Right ventricle myocardium superior (tissue), 1 donor: ENCODE measurements at regions not wholly inside any gene's neighbourhood (a gene's known extent, or its start where the extent isn't known, plus 50 kb on each side); places are given as distances from the start of the nearest gene placed in this dataset.

Source experiments
- ATAC-seq: fragments of 200-7000 bp; cut with Tn5 transposase; one replicate; pipeline ENCODE4 v1.9.1; 2020; ENCODE audit warnings: mild to moderate bottlenecking; ENCODE audit not compliant: poor library complexity
- DNase-seq: peaks from one replicate; pipeline ENCODE4 v3.0.0-alpha.2; 2020
- intact Hi-C: fragments of 100-400 bp; cut with DNase I; formaldehyde crosslinking; loops from one replicate; pipeline ENCODE4 v1.11.2; 2022
- donor health status: DM: no; HTN: yes; CAD: no; lungs with severe emphysema.

- ATAC-seq (no peak), DNase-seq (no peak)
- intact Hi-C loops: no loop called here
Measured at GRCh38 chr6:165972139-165972802, 195.4 kb downstream of the TBXT start.

DNA sequence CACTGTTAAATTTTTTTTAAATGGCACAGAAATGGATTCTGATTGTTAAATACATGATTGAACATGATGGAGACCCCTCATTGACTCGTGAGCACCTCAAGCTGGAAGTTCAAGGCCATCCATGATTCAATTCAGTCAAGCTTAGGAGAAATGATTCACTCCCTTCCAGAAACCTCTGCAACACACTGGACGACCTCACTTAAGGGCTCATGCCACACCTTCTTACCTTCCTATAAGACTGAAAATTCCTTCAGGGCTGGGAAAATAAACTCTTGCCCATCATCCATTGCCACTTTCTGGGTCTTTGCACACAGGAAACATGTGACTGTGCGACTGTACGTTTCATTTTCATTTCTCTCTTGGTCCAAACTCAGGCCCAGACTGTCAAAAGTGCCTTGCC lies 196.4 kb downstream of the TBXT start:
- DNase-seq (no peak), ATAC-seq (no peak)
- intact Hi-C loops: no loop called here

GRCh38 chr6:165970001-165970400 lies 197.7 kb downstream of the TBXT start:
- DNase-seq (no peak), ATAC-seq (no peak)
- intact Hi-C loops: no loop called here

- no peak for DNase-seq
- ATAC-seq: no peak
- intact Hi-C loops: no loop called here
Measured at GRCh38 chr6:165969184-165969583, 198.5 kb downstream of the TBXT start.

- intact Hi-C loops: no loop called here
- ATAC-seq: no peak
Measured at GRCh38 chr6:165968408-165968807, 199.2 kb downstream of the TBXT start.

DNA sequence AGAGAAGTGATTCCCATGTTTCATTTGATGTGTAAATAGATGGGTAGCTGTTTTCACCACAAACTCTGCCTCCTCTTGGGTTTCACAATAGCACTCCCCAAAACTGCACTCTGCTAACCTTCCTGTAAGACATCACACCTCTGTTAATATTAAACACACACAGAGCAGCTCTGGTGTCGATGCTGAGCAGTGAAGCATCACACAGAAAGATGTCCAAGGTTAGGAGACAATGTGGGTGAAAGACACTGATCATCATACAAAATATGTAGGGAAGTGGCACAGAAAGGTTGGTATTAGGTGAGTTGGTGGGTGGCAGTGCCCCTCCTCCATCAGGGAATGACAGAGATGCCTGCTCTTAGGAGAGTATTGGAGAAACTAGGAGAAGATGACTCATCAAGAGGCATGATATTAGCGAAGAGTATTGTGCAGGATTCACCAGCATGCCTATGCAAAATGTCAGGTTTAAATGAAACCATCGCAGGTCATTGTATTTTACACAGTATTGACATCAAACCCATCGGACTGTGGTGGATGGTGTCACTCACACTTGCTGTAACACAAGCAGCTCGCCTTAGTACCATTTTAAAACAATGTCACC lies 199.7 kb downstream of the TBXT start:
- DNase-seq (no peak), ATAC-seq (no peak)
- intact Hi-C loops: no loop called here

More at GRCh38 chr6:165968408-165968807, 199.2 kb downstream of the TBXT start:
- DNase-seq: no peak

DNA sequence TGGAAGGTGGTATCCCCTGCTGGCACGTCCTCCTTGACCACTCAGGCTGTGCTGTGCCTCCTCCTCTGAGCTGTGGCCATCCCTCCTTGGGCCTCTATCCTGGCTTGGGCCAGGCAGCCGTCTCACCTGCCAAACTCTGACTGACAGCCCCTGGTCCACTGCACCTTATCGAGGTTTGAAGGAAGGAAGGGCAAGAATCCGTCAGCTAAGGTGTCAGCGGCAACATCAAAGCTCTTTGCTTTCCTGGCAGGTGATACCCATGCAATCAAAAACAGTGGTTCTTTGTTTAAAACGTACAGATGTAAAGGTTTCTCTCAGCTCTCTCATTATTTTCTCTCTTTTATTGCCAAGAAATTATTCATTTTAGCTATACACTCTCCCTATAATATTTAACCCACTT lies 203.9 kb downstream of the TBXT start:
- ATAC-seq (no peak), DNase-seq (no peak)
- intact Hi-C loops: no loop called here

GRCh38 chr6:165962366-165962765 lies 205.3 kb downstream of the TBXT start:
- intact Hi-C loops: no loop called here
- ATAC-seq: no peak
- DNase-seq: no peak

- ATAC-seq (no peak), DNase-seq (no peak)
- intact Hi-C loops: no loop called here
Measured at GRCh38 chr6:165961233-165961632, 206.4 kb downstream of the TBXT start.

DNA sequence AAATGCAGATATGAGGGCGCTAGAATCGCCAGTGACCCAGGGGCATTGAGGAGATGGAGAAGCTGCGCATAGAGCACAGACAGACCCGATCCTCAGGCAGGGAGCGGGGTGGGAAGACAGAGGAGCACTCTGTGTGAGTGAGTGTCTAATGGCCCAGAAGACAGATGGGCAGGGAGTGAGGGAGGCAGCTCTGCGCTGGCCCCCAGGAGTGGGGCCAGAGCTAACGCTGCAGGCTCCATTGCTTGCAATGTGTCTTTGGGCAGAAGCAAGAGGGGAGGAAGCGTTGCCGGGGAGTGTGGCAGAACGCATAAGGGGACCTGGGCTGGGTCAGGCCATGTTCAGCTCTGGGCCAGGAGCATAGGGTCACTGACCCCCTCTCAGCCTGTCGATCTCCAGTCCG lies 207.0 kb downstream of the TBXT start:
- no peak for ATAC-seq
- intact Hi-C loops: no loop called here
- DNase-seq: no peak

DNA sequence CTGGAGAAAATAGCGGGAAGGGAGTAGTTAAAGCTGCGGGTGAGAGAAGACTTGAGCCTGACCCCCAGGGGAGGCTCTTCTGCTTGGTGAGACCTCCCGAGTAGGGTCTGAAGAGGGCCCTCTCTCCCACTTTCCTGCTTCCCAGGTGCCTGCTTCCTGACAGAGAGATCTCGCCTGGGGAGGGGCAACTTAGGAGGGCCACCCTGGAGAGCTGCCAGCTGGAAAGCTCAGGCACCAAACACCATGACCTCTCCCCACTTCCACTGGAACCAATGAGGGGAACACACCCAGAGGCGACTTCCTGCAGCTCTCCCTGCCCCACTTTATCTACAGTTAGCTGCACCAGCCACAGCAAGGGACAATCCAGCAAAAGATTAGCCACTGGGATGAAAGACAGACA lies 208.0 kb downstream of the TBXT start:
- intact Hi-C loops: no loop called here
- DNase-seq (no peak), ATAC-seq (no peak)

DNA sequence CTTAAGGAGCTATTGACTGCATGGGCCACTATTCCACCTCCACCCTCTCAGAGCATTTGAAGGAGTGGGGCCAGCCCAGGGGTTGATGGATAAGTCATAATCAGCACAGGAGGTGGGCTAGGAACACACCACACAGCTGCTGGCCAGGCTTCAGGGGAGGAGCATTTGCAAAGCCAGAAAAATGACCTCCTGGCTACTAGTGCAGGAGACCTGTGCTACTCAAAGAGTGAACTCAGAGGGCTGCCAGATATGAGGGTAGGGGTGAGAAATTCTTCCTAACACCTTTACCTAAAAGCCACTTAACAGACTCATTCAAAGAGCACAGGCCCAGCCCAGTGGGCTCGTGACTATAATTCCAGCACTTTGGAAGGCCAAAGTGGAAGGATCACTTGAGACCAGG lies 210.8 kb downstream of the TBXT start:
- intact Hi-C loops: no loop called here
- ATAC-seq: no peak
- no peak for DNase-seq

GRCh38 chr6:165952514-165952913 lies 215.1 kb downstream of the TBXT start:
- ATAC-seq: no peak
- DNase-seq: no peak
- intact Hi-C loops: no loop called here

DNA sequence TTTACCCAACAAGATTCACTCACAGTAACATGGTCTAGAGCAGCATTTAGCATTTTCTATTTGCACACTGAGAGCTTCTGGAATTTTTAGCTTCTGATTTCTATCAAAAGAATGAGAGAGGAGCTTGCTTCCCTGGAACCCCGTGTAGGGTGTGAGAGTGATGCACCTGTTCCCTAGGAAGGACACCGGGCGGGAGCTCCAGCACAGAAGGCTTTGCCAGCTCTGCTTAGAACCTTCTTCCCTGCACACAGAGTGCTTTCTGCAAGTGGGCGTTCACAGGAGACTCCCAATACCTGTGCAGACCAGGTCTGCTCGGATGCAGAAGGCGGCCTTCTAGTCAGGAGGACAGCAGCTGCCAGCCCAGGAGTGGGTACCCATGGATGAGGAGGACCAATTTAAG lies 217.3 kb downstream of the TBXT start:
- intact Hi-C loops: no loop called here
- ATAC-seq: no peak
- DNase-seq: no peak

GRCh38 chr6:165949324-165949723 lies 218.3 kb downstream of the TBXT start:
- intact Hi-C loops: no loop called here
- DNase-seq: no peak

DNA sequence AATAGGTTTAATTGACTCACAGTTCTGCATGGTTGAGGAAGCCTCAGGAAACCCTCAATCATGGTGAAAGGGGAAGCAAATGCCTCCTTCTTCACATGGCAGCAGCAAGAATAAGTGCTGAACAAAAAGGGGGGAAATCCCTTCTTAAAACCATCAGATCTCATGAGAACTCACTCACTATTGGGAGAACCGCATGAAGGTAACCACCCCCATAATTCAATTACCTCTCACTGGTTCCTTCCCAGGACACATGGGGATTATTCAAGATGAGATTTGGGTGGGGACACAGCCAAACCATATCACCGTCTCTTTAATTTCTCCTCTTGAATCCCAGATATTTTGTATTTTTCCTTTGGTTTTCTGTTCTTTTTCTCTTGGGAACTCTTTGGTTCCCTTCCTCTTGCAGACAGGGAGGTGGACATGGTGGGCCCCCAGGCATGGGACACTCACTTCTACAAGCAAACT lies 223.6 kb downstream of the TBXT start:
- ATAC-seq (no peak), DNase-seq (no peak)
- intact Hi-C loops: no loop called here

More at GRCh38 chr6:165949324-165949723, 218.3 kb downstream of the TBXT start:
- ATAC-seq: no peak

DNA sequence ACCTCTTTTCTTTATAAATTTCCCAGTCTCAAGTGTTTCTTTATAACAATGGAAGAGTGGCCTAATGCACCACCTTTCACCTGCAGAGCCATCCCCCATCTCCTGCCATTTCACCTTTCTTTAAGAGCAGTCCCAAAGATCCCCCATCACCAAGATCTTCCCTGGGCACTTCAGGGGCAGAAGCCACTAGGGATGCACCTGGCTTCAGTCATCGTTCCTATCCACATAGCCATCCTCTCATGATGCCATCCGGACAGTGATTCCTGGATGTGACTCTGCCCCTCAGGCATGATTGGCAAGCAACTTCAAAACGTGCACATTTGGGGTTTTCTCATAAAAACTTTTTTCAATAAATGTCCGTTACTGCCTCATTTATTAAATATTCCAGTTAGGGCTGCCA lies 225.9 kb downstream of the TBXT start:
- ATAC-seq: no peak
- intact Hi-C loops: no loop called here

DNA sequence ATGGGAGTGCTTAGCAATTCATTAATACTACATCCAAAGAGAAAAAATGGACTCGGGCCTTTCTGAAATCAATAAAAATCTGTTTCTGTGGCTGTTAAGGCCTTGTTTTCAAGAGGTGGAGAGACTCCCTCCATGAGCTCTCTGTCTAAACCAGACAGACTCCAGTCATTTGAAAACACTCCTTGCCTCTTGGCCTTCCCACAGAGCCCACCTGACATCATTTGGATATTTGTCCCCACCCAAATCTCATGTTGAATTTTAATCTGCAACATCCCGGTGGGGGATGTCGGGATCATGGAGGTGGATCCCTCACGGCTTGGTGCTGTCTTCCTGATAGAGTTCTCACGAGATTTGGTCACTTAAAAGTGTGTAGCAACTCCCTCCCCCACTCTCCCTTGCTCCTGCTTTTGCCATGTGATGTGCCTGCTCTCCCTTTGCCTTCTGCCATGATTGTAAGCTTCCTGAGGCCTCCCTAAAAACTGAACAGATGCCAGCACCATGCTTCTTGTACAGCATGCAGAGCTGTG lies 226.3 kb downstream of the TBXT start:
- ATAC-seq (no peak), DNase-seq (no peak)
- intact Hi-C loops: no loop called here

More for the DNA sequence above, 225.9 kb downstream of the TBXT start:
- DNase-seq: no peak

DNA sequence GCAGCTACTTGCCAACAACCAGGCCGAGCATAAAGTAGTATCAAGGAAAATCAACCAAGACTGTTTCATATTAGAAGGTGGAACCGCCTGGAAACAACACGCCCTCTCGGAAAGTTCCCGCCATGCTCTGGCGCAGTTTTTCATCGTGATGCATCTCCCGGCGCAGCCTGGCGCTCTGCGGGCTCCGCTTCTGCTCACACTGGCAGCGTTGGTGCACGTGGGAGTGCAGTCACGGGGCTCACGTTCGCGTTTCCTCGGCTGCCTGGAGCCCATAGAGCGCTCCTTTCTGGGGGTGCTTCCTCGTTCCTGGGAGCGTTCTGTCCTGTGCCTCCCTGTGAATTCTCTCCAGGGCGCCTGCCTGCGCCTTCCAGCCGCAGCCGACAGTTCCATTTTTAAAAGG lies 227.3 kb downstream of the TBXT start:
- intact Hi-C loops: no loop called here
- ATAC-seq (no peak), DNase-seq (no peak)

DNA sequence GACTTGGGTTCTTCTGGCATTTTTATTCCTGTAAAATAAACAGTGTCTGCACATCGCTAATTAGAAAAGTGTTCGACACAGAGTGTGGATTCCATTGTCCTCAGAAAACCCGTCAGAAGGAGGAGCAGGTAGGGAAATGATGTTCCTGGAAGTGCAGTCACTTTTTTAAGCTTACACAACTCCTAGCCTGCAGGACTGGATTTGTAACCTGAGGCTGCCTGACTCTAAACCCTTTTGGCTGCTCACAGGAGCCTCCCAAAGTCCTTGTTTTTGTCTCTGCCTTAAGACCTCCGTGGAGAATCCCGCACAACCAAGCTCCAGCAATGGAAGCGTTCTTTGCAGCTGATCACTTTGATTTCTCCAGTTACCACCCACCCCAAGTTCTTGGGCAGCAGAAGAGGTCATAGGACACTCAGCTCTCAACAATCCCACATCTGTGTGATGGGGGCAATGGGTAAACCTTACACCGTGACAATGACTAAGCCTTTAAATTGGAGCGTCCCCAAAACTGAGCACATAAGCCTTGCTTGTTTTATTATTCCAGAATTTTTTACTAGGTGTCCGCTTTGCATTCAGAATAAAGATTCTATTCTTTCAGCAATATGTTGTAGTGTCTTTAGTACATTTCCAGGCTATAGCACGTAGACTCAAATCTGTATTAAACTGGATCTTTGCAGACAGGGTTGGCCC lies 227.9 kb downstream of the TBXT start:
- ATAC-seq (no peak), DNase-seq (no peak)
- intact Hi-C loops: no loop called here
